DMS 273 (cell line): ENCODE measurements at regions not wholly inside any gene's neighbourhood (a gene's known extent, or its start where the extent isn't known, plus 50 kb on each side); places are given as distances from the start of the nearest gene placed in this dataset.
"Not testable (repeated sequence)": the region's sequence is repeated elsewhere in the genome, so short reads cannot be mapped to it uniquely, and the experiment has no call there.

ENCODE experiments used
- DNase-seq: peaks from one replicate; lab custom pipeline; 2025; ENCODE audit not compliant: unreplicated experiment; lab: John Stamatoyannopoulos, UW

DNA sequence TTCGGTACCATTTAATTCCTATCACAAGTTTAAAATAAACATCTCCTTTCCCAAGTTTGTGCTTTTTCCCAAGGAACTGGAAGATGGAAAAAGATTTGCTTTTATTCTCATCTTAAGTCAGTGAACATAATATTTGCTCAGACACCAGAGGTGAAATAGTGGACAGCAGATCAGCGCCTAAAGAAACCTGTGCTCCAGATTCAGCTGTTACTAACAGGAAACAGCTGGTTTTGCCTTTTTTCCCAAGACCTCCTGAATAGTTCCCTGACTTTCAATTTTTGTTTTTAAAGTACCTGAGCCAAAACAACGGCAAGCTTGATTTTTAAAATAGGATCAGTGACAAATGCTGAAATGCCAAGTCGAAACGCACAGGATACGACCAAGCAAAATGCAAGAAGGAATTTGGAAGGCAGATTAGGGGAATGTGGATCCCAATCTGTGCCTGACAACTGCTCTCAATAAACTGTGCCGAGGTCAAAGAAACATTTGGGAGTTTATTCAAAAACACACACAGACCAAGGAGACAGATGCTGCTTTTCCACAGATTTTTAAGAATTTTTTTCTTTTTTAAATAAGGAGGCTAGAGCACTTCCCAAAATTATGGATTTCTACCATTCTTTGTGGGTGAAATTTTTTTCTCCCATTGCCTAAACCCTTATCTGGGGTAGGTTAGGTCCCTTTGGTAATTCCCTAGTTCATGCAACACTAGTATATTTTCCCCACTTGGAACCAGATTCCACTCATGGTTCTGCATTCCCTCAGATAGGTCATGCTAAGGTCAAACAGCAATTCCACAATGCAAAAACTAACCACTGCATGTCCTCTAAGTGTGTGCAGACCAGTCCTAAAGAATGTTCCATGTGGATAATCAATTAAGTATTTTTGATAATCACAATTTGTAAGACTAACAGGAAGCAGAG lies 121.5 kb upstream of the PDE1A start:
- DNase-seq = peak; percentile 7

- no peak for DNase-seq
Measured at GRCh38 chr2:182550234-182550633, 123.4 kb upstream of the PDE1A start.

DNA sequence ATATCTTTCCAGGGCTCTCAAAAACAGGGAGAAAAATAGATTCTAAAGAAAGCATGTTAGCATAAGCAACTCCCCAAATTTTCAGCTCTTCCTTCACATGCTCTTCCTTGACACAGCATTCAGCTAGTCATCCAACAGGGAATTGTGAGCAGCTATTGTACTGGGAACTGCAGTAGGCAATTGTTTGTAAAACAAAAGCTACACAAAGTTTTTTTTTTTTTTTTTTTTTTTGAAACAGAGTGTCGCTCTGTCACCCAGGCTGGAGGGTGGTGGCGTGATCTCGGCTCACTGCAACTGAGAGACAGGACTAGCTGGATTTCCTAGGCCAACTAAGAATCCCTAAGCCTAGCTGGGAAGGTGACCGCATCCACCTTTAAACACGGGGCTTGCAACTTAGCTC lies 125.4 kb upstream of the PDE1A start:
- DNase-seq = not testable (repeated sequence)

DNA sequence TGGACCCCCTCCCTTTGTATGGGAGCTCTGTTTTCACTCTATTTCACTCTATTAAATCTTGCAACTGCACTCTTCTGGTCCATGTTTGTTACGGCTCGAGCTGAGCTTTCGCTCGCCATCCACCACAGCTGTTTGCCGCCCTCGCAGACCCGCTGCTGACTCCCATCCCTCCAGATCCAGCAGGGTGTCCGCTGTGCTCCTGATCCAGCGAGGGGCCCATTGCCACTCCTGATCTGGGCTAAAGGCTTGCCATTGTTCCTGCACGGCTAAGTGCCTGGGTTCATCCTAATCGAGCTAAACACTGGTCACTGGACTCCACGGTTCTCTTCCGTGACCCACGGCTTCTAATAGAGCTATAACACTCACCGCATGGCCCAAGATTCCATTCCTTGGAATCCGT lies 125.9 kb upstream of the PDE1A start:
- not testable (repeated sequence) for DNase-seq

- DNase-seq = no peak
Measured at GRCh38 chr2:182553483-182553882, 126.6 kb upstream of the PDE1A start.

GRCh38 chr2:182554950-182555349 lies 128.1 kb upstream of the PDE1A start:
- DNase-seq = no peak

GRCh38 chr2:182558564-182558963 lies 131.7 kb upstream of the PDE1A start:
- DNase-seq = no peak

DNA sequence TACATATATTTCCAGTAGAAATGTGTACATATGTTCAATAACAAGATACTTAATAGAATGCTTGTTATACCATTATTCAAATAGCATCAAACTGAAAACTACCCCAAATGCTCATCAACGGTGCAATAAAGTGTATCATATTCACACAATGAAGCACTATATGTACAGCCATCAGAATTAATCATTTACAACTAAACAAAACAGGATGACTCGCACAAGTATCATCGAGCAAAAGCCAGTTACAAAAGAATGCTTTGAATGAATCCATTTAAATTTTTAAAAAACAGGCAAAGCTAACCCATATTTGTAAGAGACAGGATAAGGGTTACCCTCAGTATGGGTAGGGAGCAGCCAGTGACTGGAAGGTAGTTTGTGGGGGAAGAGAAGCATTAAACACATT lies 132.8 kb upstream of the PDE1A start:
- DNase-seq = no peak

DNA sequence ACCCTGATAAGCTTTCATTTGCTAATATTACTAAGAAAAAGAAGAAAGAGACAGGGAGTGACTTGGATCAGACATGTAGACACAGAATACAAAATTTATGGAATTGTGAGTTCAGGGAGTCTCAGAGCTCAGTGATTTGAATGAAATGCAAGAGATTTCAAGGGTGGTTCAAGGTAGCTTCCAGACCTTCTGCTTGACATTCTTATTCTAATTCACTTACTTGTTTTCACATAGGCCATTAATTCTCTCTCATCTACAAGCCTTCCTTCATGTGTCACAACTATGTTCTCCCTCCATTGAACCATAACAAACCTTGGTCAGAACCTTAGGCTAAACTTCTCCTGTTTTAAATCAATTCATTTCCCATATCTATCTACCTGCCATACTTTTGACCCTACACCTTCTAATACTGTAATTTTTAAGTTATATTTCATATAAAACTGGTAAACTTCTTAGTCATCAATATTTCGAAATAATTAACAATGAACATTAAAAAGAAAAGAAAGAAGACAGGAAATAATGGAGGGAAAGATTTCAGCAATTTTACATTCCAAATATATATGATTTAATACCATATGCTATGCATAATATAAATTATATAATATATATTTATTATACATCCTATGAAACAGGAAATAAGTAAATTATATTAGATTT lies 139.2 kb upstream of the PDE1A start:
- no peak for DNase-seq

GRCh38 chr2:182573553-182573952 lies 142.5 kb upstream of the DNAJC10 start:
- DNase-seq = no peak

- no peak for DNase-seq
Measured at GRCh38 chr2:182577816-182578215, 138.2 kb upstream of the DNAJC10 start.

DNA sequence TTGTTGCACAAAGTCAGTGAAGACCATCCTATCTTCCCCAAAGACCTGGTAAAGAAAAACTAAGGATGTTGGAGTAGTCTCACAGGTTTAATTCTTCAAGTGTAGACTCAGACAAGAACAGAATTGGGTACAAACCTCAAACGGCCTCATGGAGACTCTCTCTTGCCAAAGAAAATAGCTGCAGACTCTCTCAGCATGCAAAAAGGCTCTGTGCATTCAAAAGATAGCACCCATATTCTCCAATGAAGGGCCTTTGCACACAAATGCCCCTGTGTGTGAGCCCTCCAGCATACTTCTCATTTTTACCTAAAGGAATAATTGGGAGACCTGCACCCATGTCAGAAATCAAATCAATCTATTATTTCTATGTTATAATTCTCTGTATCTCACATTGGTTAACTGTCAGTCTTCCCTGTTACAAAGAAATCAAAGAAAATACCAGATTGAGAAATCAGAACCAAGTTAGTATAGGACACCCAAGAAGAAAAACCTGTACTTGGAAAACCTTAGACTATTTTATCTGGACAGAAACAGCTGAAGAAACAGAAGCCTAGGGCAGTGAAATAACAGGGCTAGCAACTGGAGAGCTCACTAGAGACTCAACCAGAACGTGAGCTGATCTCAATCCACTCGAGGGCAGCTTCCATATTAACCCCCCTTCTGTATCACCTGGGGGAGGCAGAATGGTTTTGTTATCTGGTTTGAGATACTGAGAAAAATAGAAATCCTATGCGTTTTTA lies 134.7 kb upstream of the DNAJC10 start:
- DNase-seq = no peak

- DNase-seq = no peak
Measured at GRCh38 chr2:182584462-182584861, 131.6 kb upstream of the DNAJC10 start.

- DNase-seq = no peak
Measured at GRCh38 chr2:182585001-182585400, 131.1 kb upstream of the DNAJC10 start.

DNA sequence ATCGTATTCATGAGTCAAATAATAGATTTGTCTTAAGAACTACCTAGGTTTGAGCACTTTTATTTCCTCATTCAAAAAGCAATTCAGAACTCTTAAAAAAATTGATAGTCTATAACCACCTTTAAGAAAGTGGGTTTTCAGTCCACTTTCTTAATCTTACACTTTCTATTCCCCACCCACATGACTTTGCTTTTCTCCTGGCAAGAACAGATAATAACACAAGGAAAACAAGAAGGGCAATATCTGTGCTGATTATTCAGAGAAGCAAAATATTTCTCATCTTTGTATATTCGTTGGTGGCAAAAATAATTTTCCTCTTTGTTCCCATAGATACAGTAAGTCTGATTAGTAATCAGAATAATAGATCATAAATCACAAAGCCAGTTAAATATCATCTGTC lies 130.6 kb upstream of the DNAJC10 start:
- DNase-seq = no peak

GRCh38 chr2:182586426-182586825 lies 129.6 kb upstream of the DNAJC10 start:
- DNase-seq = peak; percentile 5

GRCh38 chr2:182587831-182588230 lies 128.2 kb upstream of the DNAJC10 start:
- DNase-seq = no peak

DNA sequence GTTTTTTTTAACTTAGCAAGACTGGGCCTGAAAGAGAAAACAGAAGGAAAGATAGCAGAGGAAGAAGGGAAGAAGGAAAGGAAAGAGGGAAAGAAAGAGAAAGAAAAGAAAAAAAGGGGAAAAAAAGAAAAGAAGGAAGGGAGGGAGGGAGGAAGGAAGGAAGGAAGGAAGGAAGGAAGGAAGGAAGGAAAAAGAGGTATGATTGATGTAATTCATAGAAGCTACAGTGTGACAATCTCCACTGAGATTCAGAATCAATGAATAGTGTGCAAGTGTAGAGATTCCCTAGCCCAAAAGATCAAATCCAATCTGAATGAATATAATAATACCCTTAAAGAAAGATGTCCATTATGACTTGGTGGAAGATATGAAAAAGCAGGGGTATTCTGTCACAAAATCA lies 126.9 kb upstream of the DNAJC10 start:
- DNase-seq = no peak

- no peak for DNase-seq
Measured at GRCh38 chr2:182591774-182592173, 124.3 kb upstream of the DNAJC10 start.

DNA sequence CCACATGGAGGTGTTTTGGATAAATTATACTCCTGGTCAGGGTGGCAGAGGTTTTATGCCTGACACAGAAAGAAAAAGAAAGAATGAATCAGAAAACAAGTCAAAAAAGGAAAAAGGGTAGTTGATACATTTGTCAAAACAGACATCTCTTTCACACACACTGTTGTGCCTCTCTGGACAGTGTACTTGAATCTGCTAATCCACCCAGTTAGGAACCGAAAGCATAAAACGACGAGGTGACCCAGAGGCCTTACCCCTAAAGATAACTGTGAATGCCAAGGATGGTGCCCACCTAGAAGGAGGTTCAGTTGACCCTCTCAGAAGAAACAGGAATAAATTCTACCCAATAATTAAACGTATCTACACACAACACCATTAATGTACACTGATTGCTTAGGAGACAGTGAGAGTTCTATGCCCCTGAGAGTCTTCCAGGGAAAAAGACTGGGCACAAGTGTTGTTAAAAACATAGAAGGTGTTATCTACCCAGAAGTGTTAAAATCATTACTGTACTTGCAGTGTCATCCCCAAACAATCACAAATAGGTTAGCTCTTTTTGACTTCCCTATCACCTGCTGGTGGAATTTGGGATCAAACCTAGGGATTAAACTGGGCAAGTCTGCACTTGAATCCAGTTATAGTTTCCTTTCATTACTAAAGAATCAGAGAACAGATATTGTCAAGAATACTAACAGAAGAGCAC lies 123.2 kb upstream of the DNAJC10 start:
- DNase-seq = peak; percentile 42

DNA sequence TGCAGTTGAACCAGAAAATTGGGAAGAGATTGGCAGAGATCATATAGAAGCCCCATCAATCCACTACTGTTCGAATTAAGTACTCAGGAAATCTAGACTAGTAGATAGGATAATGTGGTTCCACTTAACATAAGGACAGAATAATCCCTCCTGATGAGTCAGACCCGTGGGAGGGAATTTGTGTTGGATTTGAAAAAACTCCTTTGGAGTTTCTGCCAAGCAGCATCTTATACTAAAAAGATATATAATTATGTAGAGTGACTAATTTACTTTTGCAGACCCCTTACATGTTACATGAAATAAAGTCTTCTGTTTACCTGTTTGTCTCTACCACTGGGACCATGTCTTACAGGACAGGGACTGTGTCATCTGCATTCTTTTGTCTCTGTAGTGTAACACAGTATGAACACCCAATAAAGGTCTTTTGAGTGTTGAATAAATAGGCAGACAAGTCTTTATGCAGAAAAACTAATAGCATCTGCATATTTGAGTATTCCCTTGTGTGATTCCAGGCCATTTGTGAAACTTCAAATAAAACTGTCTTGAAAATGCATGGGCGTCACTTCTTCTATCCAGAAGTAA lies 122.6 kb upstream of the DNAJC10 start:
- DNase-seq = peak; percentile 42
